DLD1 (cell line): ENCODE measurements at regions not wholly inside any gene's neighbourhood (a gene's known extent, or its start where the extent isn't known, plus 50 kb on each side); places are given as distances from the start of the nearest gene placed in this dataset.
"Not testable (repeated sequence)": the region's sequence is repeated elsewhere in the genome, so short reads cannot be mapped to it uniquely, and the experiment has no call there.

Experiments used
- in situ Hi-C: cut with HindIII; loops from 2 replicates; pipeline ENCODE4 v1.10.0; 2017; ENCODE audit warnings: low sequenced_read_pairs

GRCh38 chr3:20524328-20524727, 338.3 kb upstream of the SGO1 start:
- in situ Hi-C loops: no loop called here

- in situ Hi-C loops: no loop called here
Observed at GRCh38 chr3:20523293-20523692, 337.3 kb upstream of the SGO1 start.

GRCh38 chr3:20517316-20517715, 331.3 kb upstream of the SGO1 start:
- in situ Hi-C loops: not testable (repeated sequence)

GRCh38 chr3:20516311-20516710, 330.3 kb upstream of the SGO1 start:
- in situ Hi-C loops: no loop called here

GRCh38 chr3:20515834-20516233, 329.8 kb upstream of the SGO1 start:
- in situ Hi-C loops: no loop called here

- in situ Hi-C loops: no loop called here
Observed at GRCh38 chr3:20511863-20512505, 326.0 kb upstream of the SGO1 start.

GRCh38 chr3:20510396-20510795, 324.4 kb upstream of the SGO1 start:
- in situ Hi-C loops: no loop called here

- in situ Hi-C loops: no loop called here
Observed at GRCh38 chr3:20503394-20504082, 317.5 kb upstream of the SGO1 start.

- in situ Hi-C loops: no loop called here
Observed at GRCh38 chr3:20490996-20491395, 305.0 kb upstream of the SGO1 start.

- in situ Hi-C loops: no loop called here
Observed at GRCh38 chr3:20488151-20488550, 302.1 kb upstream of the SGO1 start.

GRCh38 chr3:20484126-20484525, 298.1 kb upstream of the SGO1 start:
- in situ Hi-C loops: no loop called here

- in situ Hi-C loops: no loop called here
Observed at GRCh38 chr3:20482350-20482749, 296.3 kb upstream of the SGO1 start.

- in situ Hi-C loops: no loop called here
Observed at GRCh38 chr3:20480786-20481365, 294.9 kb upstream of the SGO1 start.

- in situ Hi-C loops: no loop called here
Observed at GRCh38 chr3:20478436-20478835, 292.4 kb upstream of the SGO1 start.

GRCh38 chr3:20464237-20464636, 278.2 kb upstream of the SGO1 start:
- in situ Hi-C loops: not testable (repeated sequence)

- in situ Hi-C loops: no loop called here
Observed at GRCh38 chr3:20462723-20463122, 276.7 kb upstream of the SGO1 start.

- in situ Hi-C loops: no loop called here
Observed at GRCh38 chr3:20462226-20462625, 276.2 kb upstream of the SGO1 start.

- in situ Hi-C loops: no loop called here
Observed at GRCh38 chr3:20458994-20459716, 273.1 kb upstream of the SGO1 start.

- in situ Hi-C loops: no loop called here
Observed at GRCh38 chr3:20456511-20456910, 270.5 kb upstream of the SGO1 start.

- in situ Hi-C loops: no loop called here
Observed at GRCh38 chr3:20451170-20451569, 265.2 kb upstream of the SGO1 start.

- in situ Hi-C loops: no loop called here
Observed at GRCh38 chr3:20450611-20451010, 264.6 kb upstream of the SGO1 start.

GRCh38 chr3:20442846-20443245, 256.8 kb upstream of the SGO1 start:
- in situ Hi-C loops: no loop called here
